ENCODE measurements at regions not wholly inside any gene's neighbourhood (a gene's known extent, or its start where the extent isn't known, plus 50 kb on each side); places are given as distances from the start of the nearest gene placed in this dataset.

GRCh38 chr12:43294916-43295315 is 257.1 kb downstream of the ADAMTS20 start:
- DNase-seq = no peak

DNA sequence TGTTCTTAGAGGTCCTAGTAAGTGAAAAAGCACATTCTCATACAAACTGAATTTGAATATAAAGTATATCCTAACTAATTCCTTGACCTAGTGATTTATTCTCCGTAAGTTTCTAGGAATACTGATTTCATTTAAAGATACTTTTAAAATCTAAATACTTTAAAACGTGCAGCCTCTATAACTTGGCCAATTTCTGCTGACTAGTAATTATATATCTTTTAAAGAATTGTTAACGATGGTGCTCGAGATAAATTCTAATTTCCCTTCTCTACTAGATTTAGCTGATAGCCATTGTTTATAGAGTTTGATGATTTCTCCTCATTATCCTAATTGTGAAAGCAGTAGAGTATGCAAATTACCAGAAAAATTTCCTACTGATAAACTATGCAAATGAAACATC is 257.9 kb downstream of the ADAMTS20 start:
- DNase-seq = no peak

DNA sequence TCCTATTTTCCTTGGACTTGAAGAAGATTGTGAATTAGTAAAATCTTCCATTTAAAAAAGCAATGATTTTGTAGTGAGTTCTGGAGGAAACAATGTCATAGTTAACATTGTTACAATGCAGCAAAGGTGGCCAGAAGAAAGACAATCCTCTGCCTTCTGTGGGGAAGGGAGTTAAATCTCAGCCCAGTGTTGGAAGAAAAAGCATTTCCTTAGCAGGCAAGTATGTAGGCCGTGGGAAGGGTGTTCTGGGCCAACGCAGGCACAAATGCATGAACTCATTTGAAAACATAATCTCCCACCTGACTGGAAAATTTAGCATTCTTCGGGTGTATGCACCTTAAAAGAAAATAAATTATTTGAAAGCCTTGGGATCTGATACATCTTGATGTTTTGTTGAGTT is 258.6 kb downstream of the ADAMTS20 start:
- DNase-seq = no peak

GRCh38 chr12:43292699-43293098 is 259.3 kb downstream of the ADAMTS20 start:
- DNase-seq = no peak

GRCh38 chr12:43291516-43291915 is 260.5 kb downstream of the ADAMTS20 start:
- no peak for DNase-seq

GRCh38 chr12:43290836-43291235 is 261.2 kb downstream of the ADAMTS20 start:
- DNase-seq = no peak

DNA sequence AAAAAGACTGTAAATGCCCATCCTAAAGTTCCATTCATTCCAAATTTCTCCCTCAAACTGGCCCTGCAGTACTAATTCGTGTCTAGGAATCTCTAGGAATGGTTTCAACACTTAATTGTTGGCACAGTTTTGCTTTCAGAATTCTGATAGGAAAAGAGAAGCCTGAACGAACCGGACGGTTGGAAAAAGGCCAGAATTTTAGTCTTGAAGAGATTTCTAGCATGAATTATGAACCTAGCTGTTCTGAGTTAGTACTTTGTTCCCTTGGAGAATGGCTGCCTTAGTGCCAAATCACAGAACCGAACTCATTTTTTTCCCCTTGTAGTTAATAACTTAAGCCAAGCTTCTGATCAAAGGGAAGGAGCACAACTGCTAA is 262.6 kb downstream of the ADAMTS20 start:
- no peak for DNase-seq

DNA sequence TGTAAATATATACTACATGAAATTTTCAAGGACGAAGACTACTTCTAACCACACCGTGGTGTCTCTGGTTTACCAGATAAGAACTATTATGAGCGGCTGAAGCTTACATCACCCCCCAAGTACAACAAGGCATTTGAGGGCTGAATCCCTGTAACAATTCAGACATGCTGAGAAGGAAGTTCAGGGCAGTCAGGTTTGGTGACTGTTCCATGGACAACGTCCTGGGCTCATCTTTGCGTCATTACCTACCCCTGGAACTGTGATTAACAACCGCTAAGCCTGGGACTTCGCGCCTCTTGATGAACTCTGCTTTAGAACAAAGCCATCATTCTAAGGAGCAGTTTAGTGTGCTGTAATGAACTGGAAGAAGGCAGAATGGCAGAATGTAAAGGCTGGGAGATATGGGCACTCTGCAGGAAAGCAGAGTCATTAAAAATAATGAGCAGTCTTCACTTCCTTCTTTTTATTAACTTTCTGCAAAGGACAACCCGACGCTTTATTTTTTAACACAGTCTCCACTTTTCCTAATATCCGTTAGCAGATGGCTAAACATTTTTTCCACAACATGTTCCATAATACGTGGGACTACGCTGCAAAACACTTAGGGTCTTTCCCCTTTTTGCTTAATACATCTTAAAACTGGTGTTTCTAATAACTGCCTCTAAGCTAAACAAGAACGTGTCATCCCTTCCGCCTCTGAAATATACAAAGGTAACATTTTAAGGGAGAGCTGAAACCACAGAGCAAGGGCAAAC is 263.2 kb downstream of the ADAMTS20 start:
- DNase-seq = no peak

DNA sequence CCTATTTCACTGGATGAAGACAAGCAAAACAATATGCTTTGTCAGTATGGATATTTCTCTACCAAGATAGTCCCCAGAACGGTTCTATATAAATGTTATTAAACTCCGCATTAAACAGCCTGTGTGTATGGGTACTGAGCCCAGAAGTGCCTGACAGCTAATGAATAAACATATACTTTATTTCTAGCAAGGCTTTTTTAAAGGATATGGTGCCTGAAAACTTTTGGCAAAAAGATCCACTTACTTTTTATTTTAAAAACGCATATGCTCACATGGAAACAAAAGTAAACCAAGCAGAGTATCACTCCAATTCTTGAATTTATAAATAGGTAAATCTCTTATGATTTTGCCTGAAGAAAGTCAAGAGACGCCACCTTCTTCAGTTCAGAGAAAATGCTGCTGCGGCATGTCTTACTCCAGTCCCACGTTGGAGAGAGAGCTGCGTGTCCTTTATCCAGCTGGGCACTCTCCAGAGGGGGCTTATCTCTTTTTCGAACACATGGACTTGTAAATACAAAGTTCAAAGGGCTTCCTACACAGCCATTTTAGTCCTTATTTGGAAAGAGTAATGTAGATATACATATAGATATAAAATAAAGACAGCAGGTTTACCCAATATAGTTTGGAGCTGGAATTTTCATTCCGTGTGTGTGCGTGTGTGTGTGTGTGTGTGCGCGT is 264.2 kb downstream of the ADAMTS20 start:
- no peak for DNase-seq

- DNase-seq = no peak
Measured at GRCh38 chr12:43286986-43287385, 265.0 kb downstream of the ADAMTS20 start.

DNA sequence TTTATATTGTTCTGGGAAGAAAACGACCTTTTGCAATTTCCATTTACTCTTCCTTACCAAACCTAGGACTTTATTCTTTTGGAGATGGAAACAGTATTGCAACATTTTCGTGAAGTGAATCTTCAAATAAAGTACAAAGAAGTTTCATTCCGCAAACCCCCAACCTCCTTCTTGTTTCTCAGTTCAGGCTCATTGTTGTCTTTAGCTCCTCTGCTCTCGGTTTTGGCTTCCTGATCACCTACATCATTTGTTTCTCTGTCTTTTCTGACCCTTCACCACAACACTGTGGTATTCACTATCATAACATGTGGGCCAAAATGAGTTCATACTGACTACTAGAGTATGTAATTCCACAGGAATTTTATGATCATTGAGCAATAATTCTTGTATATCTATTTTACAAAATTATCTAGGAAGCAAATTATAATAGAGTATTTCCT is 266.8 kb downstream of the ADAMTS20 start:
- DNase-seq = no peak

- no peak for DNase-seq
Measured at GRCh38 chr12:43284486-43285158, 267.4 kb downstream of the ADAMTS20 start.

GRCh38 chr12:43283206-43283605 is 268.8 kb downstream of the ADAMTS20 start:
- DNase-seq = no peak

- peak; percentile 15 for DNase-seq
Measured at GRCh38 chr12:43282106-43282505, 269.9 kb downstream of the ADAMTS20 start.

GRCh38 chr12:43281563-43281962 is 270.4 kb downstream of the ADAMTS20 start:
- no peak for DNase-seq

GRCh38 chr12:43278541-43278832 is 273.5 kb downstream of the ADAMTS20 start:
- no peak for DNase-seq

DNA sequence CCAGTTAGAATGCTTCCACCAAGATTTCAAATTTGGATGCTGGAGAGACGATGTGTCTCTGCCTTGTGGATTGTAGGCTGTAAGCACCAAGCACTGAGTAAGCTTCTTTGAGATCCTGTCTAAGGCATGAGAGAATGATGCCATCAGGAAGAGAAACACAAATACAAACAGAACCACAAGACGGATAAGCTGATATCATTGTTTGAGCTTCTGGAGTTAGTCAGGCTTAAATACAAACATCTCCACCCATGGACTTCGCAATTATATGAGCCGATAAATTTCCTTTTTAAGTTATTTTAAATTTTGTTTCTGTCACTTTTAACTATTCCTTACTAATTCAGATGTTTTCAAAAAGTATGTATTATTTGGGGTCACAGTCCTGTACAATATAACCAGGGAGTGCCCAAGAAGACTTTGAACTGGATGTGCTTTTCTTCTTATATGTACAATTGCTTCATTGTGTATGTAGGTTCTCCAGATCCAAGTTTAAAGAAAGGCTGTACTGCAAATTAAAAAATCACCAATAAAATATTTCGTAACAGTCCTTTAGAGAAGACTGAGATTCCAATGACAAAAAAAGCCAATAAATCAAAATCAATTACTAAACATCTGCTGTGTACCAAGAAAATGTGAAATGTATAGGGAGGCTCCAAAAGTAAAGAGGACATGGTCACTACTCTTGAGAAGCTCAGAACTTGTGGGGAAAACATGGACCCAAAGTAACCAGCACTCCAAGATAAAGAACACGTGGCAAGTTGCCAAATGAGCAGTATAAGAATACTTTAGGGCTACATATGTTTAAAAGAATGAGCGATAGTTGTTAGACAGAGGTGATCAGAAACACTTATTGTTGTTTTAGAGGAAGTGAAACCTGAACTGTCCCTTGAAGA is 274.1 kb downstream of the ADAMTS20 start:
- DNase-seq = no peak

DNA sequence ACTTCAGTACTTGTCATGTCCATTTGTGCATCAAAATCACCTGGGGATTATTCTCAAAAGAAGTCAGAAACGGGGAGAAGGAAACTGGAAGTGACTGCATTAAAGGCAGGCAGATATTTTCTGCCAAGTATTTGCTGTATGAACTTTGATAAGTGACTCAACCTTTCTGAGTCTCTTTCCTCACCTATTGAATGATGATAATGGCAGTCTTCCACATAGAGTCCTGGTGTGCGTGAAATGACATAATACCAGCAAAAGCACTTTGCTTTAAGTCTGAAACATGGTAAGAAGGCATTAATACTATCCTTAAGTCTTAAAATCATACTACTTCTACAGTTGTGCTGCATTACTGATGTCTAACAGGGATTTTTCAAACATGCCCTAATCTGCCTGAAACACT is 278.5 kb downstream of the ADAMTS20 start:
- no peak for DNase-seq

- no peak for DNase-seq
Measured at GRCh38 chr12:43271659-43272058, 280.3 kb downstream of the ADAMTS20 start.

- no peak for DNase-seq
Measured at GRCh38 chr12:43267818-43268217, 284.2 kb downstream of the ADAMTS20 start.

DNA sequence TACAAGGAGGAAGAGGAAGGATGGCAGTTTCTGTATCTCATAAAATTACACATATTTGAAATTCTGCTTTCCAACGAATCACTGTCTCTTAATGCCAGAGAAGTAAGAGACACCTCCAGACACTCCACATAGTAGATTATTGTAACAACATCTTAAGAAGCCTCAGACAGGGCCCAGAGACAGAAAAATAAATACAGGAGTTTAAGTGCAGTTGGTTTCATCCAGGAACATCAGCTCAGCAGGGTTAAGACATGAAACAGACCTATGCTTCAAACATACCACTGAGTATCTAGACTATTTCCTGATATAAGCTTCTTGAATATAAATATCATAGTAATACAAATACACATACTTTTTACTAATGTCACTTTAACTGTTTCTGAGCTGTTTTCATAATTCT is 290.3 kb downstream of the ADAMTS20 start:
- DNase-seq = no peak

DNA sequence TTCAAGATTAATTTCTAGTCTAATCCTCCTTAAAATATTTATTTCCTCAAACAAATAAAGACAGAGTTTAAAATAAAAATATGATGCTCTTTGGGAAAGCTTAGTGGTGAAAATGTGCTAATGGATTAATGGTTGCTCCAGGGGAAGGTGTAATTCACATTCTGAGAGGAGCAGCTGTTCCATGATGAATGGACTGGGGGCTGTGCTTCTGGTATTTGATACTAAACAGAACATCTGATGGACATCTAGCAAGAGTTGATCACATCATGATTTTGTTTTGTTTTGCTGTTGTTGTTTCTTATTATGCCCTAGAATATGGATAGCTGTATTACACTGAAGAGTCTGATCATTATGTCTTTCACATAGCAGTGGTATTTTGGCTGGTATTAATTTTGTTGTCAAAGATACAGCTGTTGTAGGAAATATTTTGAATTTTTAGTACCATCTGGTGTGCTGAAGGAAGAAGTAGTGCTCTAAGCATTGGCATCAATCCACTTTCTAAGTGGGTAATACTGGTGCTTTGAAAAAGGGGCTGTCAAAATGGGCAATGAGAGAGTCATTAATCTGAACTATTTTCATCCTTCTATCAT is 296.4 kb downstream of the ADAMTS20 start:
- DNase-seq = no peak

DNA sequence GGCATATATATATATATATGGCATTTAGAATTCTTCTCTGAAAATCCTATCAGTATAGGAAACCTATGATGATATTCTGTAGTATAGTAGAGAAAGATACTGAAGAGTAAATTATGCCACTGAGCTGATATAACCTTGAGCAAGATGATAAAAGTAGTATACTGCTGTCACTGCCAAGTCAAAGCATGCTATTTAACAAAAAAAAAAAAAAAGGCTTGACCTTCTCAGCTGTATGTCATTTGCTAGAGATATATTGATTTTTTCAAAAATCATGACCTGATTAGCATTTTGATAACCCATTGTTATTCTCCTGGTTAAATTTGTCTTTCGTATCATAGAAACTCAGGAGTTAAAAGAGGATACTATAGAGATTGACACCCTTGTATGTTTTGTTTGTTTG is 299.4 kb downstream of the ADAMTS20 start:
- no peak for DNase-seq

Data from NCI-H2081 treated with DMSO at 0.1 percent for 48 hours (cell line).